Panc1 (cell line): ENCODE measurements at regions not wholly inside any gene's neighbourhood (a gene's known extent, or its start where the extent isn't known, plus 50 kb on each side); places are given as distances from the start of the nearest gene placed in this dataset.

Source experiments
- ATAC-seq: fragments of 200-7000 bp; cut with Tn5 transposase; 2 replicates; pipeline ENCODE4 v1.9.1; 2020; ENCODE audit warnings: mild to moderate bottlenecking, moderate library complexity
- BruUV-seq: library from RNA; stranded (reverse); fragments of 400-500 nt; replicated peaks from 2 replicates; lab custom pipeline; 2021; lab: Mats Ljungman, UMichigan
- CTCF ChIA-PET: fragments of 300-600 bp; sonication (Branson Sonifier 250); formaldehyde crosslinking; loops from one replicate; lab custom pipeline; 2022; ENCODE audit warnings: antibody characterized with exemption; lab: Charles Lee
- POLR2A ChIA-PET: fragments of 300-600 bp; sonication (Branson Sonifier 250); formaldehyde crosslinking; loops from one replicate; lab custom pipeline; 2022; ENCODE audit warnings: antibody characterized with exemption; lab: Charles Lee
- DNase-seq: peaks from one replicate; pipeline ENCODE4 v3.0.0-alpha.2; 2010; ENCODE audit warnings: low read depth, low spot score
- H3K27ac ChIP-seq: 2 replicates; pipeline ENCODE4 v1.5.1; 2011; ENCODE audit warnings: mild to moderate bottlenecking, low read length, inconsistent platforms
- H3K27me3 ChIP-seq: fragments of 200-500 bp; sonication (Bioruptor generic); 2 replicates; pipeline ENCODE4 v1.6.0; 2014; ENCODE audit warnings: low read length, inconsistent platforms; ENCODE audit not compliant: control insufficient read depth, insufficient read depth
- H3K36me3 ChIP-seq: fragments of 200-500 bp; sonication (Bioruptor generic); 2 replicates; pipeline ENCODE4 v1.5.1; 2014; ENCODE audit warnings: inconsistent platforms, mild to moderate bottlenecking, low read length, moderate library complexity; ENCODE audit not compliant: control insufficient read depth, insufficient read depth
- H3K4me1 ChIP-seq: 2 replicates; pipeline ENCODE4 v1.5.1; 2011; ENCODE audit warnings: inconsistent platforms, mild to moderate bottlenecking, low read length, moderate library complexity; ENCODE audit not compliant: control insufficient read depth, insufficient read depth
- H3K4me3 ChIP-seq, 2 experiments: 2 replicates each; pipeline ENCODE4 v1.5.1; 2011 to 2012; ENCODE audit warnings: low read depth in 2 of 2, low read length in 2 of 2, mild to moderate bottlenecking in 2 of 2, inconsistent platforms in 1 of 2, moderate library complexity in 1 of 2
- H3K9me3 ChIP-seq: fragments of 200-500 bp; sonication (Bioruptor generic); 2 replicates; pipeline ENCODE4 v1.5.1; 2014; ENCODE audit warnings: low read depth, mild to moderate bottlenecking, inconsistent platforms, low read length, moderate library complexity; ENCODE audit not compliant: control insufficient read depth, insufficient read depth
- CTCF ChIP-seq: fragments of 450-650 bp; IDR thresholded peaks from 2 replicates; pipeline ENCODE4 v1.5.1; 2017; ENCODE audit warnings: mild to moderate bottlenecking
- POLR2AphosphoS5 ChIP-seq: IDR thresholded peaks from 2 replicates; pipeline ENCODE4 v1.6.1; 2012; ENCODE audit warnings: mild to moderate bottlenecking, low read depth, low read length, moderate library complexity
- REST ChIP-seq, 2 experiments: IDR thresholded peaks; 2 replicates each; pipeline ENCODE4 v1.6.1; 2011 to 2012; ENCODE audit warnings: low read depth in 2 of 2, control low read depth in 1 of 2, low read length in 1 of 2, mild to moderate bottlenecking in 1 of 2, moderate library complexity in 1 of 2; ENCODE audit not compliant: insufficient read depth in 1 of 2
- SIN3A ChIP-seq: IDR thresholded peaks from 2 replicates; pipeline ENCODE4 v1.6.1; 2012; ENCODE audit warnings: low read depth, mild to moderate bottlenecking, low read length, moderate library complexity, borderline replicate concordance; ENCODE audit not compliant: insufficient read depth
- TCF7L2 ChIP-seq: IDR thresholded peaks from 2 replicates; pipeline ENCODE4 v1.6.1; 2011; ENCODE audit warnings: mild to moderate bottlenecking, low read depth, low read length, inconsistent platforms
- in situ Hi-C: cut with HindIII; loops from 2 replicates; pipeline ENCODE4 v1.10.0; 2016; ENCODE audit warnings: low sequenced_read_pairs, low pct_unique_long_range_greater_than_20kb
- intact Hi-C: fragments of 100-400 bp; cut with micrococcal nuclease; formaldehyde crosslinking; loops from one replicate; pipeline ENCODE4 v1.10.0; 2022; ENCODE audit not compliant: unreplicated experiment

GRCh38 chr6:56821005-56821432, 133.9 kb upstream of the BEND6 start:
- no peak overlapping the region for H3K4me3 ChIP-seq
- POLR2A ChIA-PET: interaction anchor here (0.6 kb wide), 2 partner anchors 13 to 35 kb away, joined by 3 to 4 read pairs; no protein-coding TSS in a partner anchor
- H3K27ac ChIP-seq: peak overlapping the region; percentile 41
- no peaks in the 10 kb centered on the region for H3K9me3 ChIP-seq
- no TSS peak for BruUV-seq
- ATAC-seq (peak; percentile 60), DNase-seq (no peak)
- no peaks in the 10 kb centered on the region for H3K36me3 ChIP-seq
- in situ Hi-C loops: no loop called here
- CTCF ChIA-PET: interaction anchor here (0.7 kb wide), 1 partner anchor 19 kb away, joined by 3 read pairs; no protein-coding TSS in a partner anchor
- no peaks in the 10 kb centered on the region for H3K27me3 ChIP-seq
- peaks cover 31% of the 10 kb centered on the region for H3K4me1 ChIP-seq
- TF ChIP-seq SIN3A (no peak), REST (IDR thresholded peaks at IDR 0.05; ENCODE audit: insufficient read depth in 1 of 2, low read depth in 2 of 2, low read length in 1 of 2) (no peak), POLR2AphosphoS5 (no peak), CTCF (no peak), TCF7L2 (no peak)
- intact Hi-C loops: no loop called here

GRCh38 chr6:56820060-56820459, 134.8 kb upstream of the BEND6 start:
- no TSS peak for BruUV-seq
- ChIA-PET CTCF (interaction anchor here (0.7 kb wide), 1 partner anchor 31 kb away, joined by 3 read pairs; no protein-coding TSS in a partner anchor), POLR2A (no interaction called here)
- in situ Hi-C loops: no loop called here
- H3K27ac ChIP-seq: no peak overlapping the region
- peaks cover 41% of the 10 kb centered on the region for H3K4me1 ChIP-seq
- no peak overlapping the region for H3K4me3 ChIP-seq
- no peaks in the 10 kb centered on the region for H3K36me3 ChIP-seq
- no peaks in the 10 kb centered on the region for H3K9me3 ChIP-seq
- DNase-seq: no peak
- no peak for ATAC-seq
- intact Hi-C loops: no loop called here
- H3K27me3 ChIP-seq: no peaks in the 10 kb centered on the region
- no peak for TF ChIP-seq TCF7L2
- no peak for TF ChIP-seq SIN3A
- TF ChIP-seq POLR2AphosphoS5: no peak
- no peak for TF ChIP-seq REST (IDR thresholded peaks at IDR 0.05; ENCODE audit: insufficient read depth in 1 of 2, low read depth in 2 of 2, low read length in 1 of 2)
- no peak for TF ChIP-seq CTCF
